SU-DHL-6 (cell line): ENCODE measurements at regions not wholly inside any gene's neighbourhood (a gene's known extent, or its start where the extent isn't known, plus 50 kb on each side); places are given as distances from the start of the nearest gene placed in this dataset.

Experiments used
- EZH2phosphoT487 ChIP-seq: fragments of 200-600 bp; sonication (generic), shearing (Covaris generic); conservative IDR thresholded peaks from 2 replicates; pipeline ENCODE4 v1.6.1; 2018; ENCODE audit warnings: mild to moderate bottlenecking, antibody characterized with exemption, low read length, moderate library complexity, mixed read lengths
- TF ChIP-seq, protein P1 (sequence below): fragments of 200-600 bp; sonication (generic); IDR thresholded peaks from one replicate; pipeline ENCODE4 v1.5.1; 2017; ENCODE audit warnings: antibody characterized with exemption, mild to moderate bottlenecking, low read length, moderate library complexity; ENCODE audit not compliant: insufficient read depth, poor library complexity, severe bottlenecking

DNA sequence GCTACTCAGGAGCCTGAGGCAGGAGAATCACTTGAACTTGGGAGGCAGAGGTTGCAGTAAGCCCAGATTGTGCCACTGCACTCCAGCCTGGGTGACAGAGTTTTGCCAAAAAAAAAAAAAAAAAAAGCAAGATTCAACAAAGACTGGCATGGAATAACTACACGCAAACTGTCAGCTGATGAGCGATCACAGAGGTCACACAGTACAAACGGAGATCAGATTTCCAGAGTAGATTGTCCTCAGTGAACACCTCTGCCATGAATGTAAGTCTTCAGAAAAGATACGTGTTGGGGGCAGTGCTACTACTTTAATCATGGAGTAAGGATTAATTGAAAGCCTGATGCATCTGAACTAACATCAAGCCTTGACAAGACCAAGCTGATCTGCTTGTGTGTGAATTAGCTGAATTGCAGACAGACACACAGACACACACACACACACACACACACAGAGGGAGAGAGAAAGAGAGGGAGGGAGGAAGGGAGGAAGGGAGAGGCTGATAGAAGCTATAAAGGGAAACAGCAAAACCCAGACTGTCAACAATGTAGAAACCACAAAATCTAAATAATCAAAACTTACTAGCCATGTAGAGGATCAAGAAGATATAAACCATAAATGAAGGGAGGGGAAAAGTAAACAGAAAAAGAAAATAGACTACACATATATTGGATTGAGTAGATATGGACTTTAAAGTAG lies 222.9 kb upstream of the ZNF462 start:
- TF ChIP-seq, protein P1, sequence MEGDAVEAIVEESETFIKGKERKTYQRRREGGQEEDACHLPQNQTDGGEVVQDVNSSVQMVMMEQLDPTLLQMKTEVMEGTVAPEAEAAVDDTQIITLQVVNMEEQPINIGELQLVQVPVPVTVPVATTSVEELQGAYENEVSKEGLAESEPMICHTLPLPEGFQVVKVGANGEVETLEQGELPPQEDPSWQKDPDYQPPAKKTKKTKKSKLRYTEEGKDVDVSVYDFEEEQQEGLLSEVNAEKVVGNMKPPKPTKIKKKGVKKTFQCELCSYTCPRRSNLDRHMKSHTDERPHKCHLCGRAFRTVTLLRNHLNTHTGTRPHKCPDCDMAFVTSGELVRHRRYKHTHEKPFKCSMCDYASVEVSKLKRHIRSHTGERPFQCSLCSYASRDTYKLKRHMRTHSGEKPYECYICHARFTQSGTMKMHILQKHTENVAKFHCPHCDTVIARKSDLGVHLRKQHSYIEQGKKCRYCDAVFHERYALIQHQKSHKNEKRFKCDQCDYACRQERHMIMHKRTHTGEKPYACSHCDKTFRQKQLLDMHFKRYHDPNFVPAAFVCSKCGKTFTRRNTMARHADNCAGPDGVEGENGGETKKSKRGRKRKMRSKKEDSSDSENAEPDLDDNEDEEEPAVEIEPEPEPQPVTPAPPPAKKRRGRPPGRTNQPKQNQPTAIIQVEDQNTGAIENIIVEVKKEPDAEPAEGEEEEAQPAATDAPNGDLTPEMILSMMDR, result no peak
- no peak for TF ChIP-seq EZH2phosphoT487
